ENCODE measurements at regions not wholly inside any gene's neighbourhood (a gene's known extent, or its start where the extent isn't known, plus 50 kb on each side); places are given as distances from the start of the nearest gene placed in this dataset.

DNA sequence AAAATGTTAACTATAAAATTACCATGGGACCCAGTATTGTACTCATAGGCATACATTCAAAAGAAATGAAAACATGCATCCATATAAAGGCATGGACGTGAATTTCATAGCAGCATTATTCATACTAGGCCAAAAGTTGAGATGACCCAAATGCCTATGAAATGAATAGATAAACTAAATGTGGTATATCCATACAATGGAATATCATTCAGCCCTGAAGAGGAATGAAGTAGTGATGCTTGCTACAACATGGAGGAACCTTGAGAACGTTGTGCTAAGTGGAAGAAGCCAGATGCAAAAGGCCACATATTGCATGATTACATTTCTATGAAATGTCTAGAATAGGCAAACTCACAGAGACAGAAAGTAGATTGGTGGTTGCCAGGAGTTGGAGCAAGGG, 127.1 kb upstream of the IPO9 start:
- intact Hi-C loops (cut with DNase I), result no loop called here
- no peak for DNase-seq

- peak in 1 of 10 donors; percentile 84 for DNase-seq
- intact Hi-C loops (cut with DNase I), result no loop called here
Measured at GRCh38 chr1:201702936-201703335, 126.0 kb upstream of the IPO9 start.

DNA sequence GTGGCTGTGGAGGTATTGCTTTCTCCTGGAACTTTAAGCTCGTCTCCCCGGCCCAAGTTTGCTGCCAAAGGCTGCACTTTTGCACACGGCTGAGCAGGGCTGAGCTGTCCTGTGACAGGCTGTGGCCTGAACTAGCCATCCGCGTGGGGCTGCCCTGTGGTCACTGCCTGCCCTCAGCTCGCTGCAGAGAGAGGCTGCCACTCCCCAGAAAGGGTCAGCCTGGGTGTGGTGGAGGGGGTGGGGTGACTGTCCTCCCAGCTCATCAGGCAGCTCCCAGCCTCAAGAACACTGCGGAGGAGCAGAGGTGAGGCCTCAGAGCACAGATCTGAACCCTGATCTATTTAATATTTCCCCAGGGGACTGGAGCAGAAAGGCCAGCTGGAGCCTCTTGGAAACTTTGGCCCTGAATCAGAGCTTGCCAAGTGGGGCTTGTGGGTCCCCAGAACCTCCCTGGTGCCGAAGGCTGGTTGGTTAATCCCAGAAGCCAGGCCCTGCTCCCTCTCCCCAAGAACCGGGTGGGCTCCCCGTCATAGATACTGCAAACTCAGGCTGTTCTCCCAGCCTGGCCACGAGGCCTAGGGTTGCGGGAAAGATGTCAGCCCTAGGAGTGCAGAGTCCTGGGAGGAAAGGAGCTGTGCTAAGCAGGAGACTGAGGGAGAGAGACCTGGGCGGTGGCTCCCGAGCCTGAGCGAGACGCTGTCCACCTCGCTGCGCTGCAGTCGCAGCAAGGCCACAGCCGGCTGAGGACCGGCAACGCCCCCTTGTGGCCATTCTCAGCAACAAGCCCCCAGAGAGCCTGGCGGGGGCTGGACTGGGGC, 125.1 kb upstream of the IPO9 start:
- DNase-seq, result peak; percentile 79 to 98 (median 90)
- intact Hi-C loops (cut with DNase I), result loop anchor here (1.0 kb wide), 2 partner anchors 145 to 174 kb away; no protein-coding TSS in a partner anchor

GRCh38 chr1:201704439-201704792, 124.5 kb upstream of the IPO9 start:
- intact Hi-C loops (cut with DNase I), result loop anchor here (1.0 kb wide), 2 partner anchors 145 to 174 kb away; no protein-coding TSS in a partner anchor
- DNase-seq, result no peak

DNA sequence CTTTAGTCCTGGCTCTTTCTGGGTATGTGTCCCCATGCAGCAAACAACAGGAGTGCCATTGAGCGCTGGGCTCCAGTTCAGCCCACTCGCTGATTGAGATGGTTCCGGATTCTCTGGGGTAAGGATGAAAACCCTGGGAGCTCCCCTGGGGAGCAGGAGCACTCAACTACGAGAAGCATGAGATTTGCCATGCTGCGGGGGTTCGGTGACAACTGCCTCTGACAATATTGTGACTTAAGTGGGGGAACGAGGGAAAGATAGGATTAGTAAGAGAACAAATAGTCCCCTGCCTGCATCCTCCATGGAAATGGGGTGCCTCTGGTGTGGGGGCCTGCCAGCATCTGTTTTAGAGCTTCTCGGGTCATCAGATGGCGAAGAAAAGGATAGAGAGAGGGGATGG, 123.6 kb upstream of the IPO9 start:
- no peak for DNase-seq
- intact Hi-C loops (cut with DNase I), result no loop called here

DNA sequence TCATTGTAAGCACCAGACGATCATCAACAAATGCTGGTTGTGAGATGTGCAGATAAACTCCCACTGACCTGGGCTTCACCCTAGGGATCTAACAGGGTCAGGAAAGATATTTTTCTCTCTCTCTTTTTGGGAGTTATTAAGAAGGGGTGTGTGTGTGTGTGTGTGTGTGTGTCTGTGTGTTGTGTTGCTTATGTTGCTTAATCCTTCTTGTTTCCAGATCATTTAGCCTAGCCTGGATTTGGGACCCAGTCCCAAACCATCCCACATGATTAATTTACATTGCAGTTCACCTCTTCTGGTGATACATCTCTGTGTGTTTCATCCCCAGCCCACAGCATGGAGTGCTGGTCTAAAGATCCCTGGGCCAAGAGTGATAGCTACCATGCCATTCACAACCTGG, 122.8 kb upstream of the IPO9 start:
- DNase-seq, result no peak
- intact Hi-C loops (cut with DNase I), result no loop called here

DNA sequence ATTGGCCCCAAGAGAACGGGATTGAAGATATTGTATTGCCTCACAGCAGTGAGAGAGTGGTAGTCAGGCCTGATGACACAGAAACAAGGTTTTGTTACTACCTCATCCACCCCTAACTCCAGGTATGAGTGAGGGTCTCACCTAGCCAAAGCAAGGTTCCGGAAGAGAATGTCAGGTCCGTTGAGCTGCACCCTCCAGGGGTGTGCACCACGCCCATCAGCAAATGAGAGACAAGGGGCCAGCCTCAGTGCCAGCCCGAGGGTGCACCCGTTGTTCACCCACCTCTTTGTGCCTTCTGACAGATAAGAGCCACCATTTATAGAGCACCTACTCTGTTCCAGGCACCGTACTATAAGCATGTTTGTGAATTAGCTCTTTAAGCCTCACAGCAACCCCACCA, 121.9 kb upstream of the IPO9 start:
- intact Hi-C loops (cut with DNase I), result no loop called here

GRCh38 chr1:201707656-201708055, 121.3 kb upstream of the IPO9 start:
- intact Hi-C loops (cut with DNase I), result no loop called here
- no peak for DNase-seq

More for the DNA sequence above, 121.9 kb upstream of the IPO9 start:
- no peak for DNase-seq

- peak in 8 of 10 donors; percentile 51 to 95 (median 74) for DNase-seq
- intact Hi-C loops (cut with DNase I), result no loop called here
Measured at GRCh38 chr1:201708085-201708512, 120.9 kb upstream of the IPO9 start.

DNA sequence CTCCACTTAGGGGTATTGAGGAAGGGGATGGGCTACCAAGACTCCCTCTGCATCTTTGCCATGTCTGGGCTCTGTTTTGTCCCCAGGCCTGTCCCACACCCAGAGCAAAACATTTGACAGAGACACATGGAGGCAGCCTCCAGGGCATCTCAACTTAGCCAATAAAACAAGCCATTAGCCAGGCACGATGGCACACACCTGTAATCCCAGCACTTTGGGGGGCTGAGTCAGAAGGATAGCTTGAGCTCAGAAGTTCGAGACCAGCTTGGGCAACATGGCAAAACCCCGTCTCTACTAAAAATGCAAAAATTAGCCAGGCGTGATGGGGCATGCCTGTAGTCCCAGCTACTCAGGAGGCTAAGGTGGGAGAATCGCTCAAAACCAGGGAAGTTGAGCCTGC, 120.3 kb upstream of the IPO9 start:
- intact Hi-C loops (cut with DNase I), result loop anchor here (1.0 kb wide), 1 partner anchor 85 kb away; no protein-coding TSS in a partner anchor
- DNase-seq, result peak in 2 of 10 donors; percentile 0 to 42

DNA sequence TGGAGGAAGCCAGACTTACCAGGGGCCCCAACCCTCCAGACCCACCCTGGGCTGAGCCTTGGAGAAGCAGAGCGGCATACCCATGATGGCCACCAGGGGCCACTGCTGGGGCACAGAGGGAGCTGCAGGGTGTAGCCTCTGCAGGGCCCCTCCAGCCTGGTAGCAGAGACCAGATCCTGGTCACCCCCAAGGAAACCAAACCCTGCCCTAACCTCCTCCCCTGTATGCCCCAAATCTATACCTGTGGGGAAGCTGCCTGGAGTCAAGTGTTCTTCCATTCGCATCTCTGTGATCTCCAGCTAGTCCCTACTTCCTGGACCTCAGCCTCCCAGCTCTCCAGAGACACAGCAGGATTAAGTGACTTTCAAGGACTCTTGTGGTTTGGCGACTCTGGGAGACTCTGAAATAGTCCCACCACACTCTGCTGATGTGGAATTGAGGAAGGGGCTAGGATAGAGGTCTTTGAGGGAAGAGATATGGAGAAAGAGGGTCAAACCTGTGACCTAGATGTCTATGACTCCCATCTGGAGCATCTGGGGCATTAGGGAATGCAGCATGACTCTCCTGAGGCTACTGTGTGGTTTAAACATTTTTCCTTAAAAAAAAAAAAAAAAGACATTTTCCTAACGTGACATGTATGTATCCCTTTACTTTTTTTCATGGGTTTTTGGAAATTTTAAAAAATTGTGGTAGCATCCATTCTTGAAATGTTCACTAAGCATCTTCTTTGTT, 119.2 kb upstream of the IPO9 start:
- DNase-seq, result peak; percentile 55 to 97 (median 83)
- intact Hi-C loops (cut with DNase I), result loop anchor here (1.0 kb wide), 1 partner anchor 84 kb away; no protein-coding TSS in a partner anchor

DNA sequence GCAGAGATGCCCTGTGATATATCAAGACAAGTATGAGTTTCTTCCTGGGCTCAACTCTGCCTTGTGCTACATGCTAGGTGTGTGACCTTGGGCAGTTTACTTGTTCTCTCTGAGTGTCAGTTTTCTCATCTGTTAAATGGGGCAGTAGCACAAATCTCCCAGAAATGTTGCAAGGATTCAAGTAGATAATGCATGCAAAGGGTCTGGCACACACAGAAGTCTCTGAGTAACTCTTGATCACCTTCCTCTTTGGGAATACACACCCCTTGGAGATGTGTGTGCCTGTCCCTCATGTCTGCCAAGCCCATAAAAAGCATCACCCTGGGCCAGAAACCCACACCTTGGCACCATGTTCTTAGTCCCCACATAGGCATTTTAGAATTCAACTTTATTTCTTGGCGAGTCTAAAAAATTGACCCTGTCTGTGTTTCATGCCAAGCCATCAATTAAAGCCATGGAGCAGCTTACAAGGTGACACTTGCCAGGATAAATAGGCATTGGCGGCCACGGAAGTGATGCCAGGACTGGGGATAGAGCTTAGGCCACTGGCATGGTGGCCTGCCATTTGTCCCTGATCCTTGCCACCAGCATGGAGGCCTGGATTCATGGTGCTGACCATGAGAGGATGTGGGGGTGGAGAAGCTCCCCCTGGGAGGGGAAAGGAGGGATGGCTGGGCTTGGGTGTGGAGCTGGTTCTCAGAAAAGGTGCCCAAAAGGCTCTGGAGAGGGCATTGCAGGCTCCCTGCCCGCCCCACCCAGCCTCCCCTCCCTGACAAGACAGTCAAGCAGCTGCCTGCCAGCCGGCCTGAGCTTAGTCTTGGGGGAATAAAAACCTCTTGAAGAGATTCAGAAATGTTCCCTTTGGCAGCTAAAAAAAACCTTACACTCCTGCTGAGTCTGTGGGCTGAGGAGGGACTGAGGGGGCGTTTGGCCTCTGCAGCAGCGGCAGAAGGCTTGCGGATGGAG, 118.0 kb upstream of the IPO9 start:
- DNase-seq, result peak in 5 of 10 donors; percentile 9 to 91 (median 67)
- intact Hi-C loops (cut with DNase I), result no loop called here

- intact Hi-C loops (cut with DNase I), result no loop called here
- DNase-seq, result peak in 1 of 10 donors; percentile 22
Measured at GRCh38 chr1:201711811-201712210, 117.1 kb upstream of the IPO9 start.

DNA sequence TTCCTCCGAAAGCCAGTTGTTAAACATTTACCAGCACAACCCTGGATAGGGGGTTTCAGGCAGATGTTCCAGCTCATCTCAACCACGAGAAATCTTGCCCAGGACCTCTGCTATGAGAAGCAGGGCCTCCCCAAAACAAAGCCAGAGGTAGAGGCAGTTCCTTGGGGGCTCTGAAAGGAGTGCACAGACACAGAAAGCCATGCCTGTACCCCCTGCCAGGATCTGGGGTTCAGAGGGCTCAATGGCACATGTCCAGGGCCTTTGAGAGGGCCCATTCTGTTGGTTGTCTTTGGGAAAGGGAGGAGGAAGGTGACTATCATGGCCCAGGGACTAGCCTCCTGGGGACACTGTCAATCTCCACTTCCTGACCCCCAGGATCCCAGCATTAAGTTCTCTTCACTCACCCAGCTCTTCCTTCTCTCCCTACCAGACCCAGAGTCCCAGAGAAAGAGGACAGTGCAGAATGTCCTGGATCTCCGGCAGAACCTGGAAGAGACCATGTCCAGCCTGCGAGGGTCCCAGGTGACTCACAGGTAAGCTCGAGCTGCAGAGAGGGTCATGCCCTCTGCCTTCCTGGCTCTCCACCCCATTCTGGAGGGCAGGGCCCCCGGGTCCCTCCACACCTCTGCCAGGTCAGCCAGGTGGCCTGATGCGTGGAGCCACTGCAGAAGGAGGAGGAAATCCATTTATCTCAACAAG, 116.4 kb upstream of the IPO9 start:
- intact Hi-C loops (cut with DNase I), result no loop called here
- DNase-seq, result peak in 3 of 10 donors; percentile 9 to 60 (median 52)

- intact Hi-C loops (cut with DNase I), result no loop called here
Measured at GRCh38 chr1:201713086-201713810, 115.7 kb upstream of the IPO9 start.

GRCh38 chr1:201714542-201715329, 114.2 kb upstream of the IPO9 start:
- DNase-seq, result peak in 6 of 10 donors; percentile 47 to 94 (median 82)
- intact Hi-C loops (cut with DNase I), result no loop called here

More at GRCh38 chr1:201713086-201713810, 115.7 kb upstream of the IPO9 start:
- DNase-seq, result peak in 9 of 10 donors; percentile 56 to 96 (median 75)

DNA sequence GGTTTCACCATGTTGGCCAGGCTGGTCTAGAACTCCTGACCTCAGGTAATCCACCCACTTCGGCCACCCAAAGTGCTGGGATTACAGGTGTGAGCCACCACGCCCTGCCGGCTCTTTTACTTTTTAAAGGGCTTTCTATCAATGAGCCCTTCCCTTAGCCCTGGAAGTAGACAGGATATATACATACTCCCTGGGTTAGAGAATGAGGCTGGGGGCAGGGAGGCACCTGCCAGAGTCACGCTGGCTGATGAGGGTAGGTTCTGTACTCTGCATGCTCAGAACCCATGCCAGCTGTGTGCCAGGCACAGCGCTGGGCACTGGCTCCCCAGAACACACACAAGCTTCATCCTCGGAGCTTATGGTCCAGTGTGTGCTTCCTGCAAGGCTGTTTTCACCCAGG, 113.6 kb upstream of the IPO9 start:
- peak in 3 of 10 donors; percentile 27 to 76 (median 64) for DNase-seq
- intact Hi-C loops (cut with DNase I), result no loop called here
